HepG2 (cell line): ENCODE measurements at regions not wholly inside any gene's neighbourhood (a gene's known extent, or its start where the extent isn't known, plus 50 kb on each side); places are given as distances from the start of the nearest gene placed in this dataset.
A peak's percentile ranks its signal among the peaks of the same experiment; 100 is the strongest.

ENCODE experiments used
- GTF2F1 ChIP-seq: fragments of 150-350 bp; IDR thresholded peaks from 2 replicates; pipeline ENCODE4 v1.6.1; 2014; ENCODE audit warnings: low read length
- POLR2G ChIP-seq: fragments of 200-400 bp; formaldehyde crosslinking; IDR thresholded peaks from 2 replicates; pipeline ENCODE4 v1.6.1; 2018; ENCODE audit warnings: mild to moderate bottlenecking, low read depth, low read length, moderate library complexity
- RBM39 ChIP-seq: fragments of 200-400 bp; formaldehyde crosslinking; IDR thresholded peaks from one replicate; pipeline ENCODE4 v1.6.1; 2018; ENCODE audit warnings: antibody characterized with exemption, mild to moderate bottlenecking, low read depth, low read length; ENCODE audit not compliant: poor library complexity, severe bottlenecking
- ZNF383 ChIP-seq: sonication (generic); formaldehyde crosslinking; IDR thresholded peaks from 2 replicates; pipeline ENCODE4 v1.4.0; 2020; ENCODE audit warnings: missing genetic modification reagents, mild to moderate bottlenecking, borderline replicate concordance
- ZNF746 ChIP-seq: sonication (generic); formaldehyde crosslinking; IDR thresholded peaks from 2 replicates; pipeline ENCODE4 v1.8.0; 2022; ENCODE audit warnings: mild to moderate bottlenecking, missing genetic modification reagents
- TF ChIP-seq, protein P1 (sequence below): sonication (generic); formaldehyde crosslinking; IDR thresholded peaks from 2 replicates; pipeline ENCODE4 v1.4.0; 2020; ENCODE audit warnings: low read depth, mild to moderate bottlenecking, missing genetic modification reagents
- TF ChIP-seq, protein P2 (sequence below): sonication (generic); formaldehyde crosslinking; IDR thresholded peaks from 2 replicates; pipeline ENCODE4 v1.8.0; 2022; ENCODE audit warnings: mild to moderate bottlenecking, missing genetic modification reagents
- TF ChIP-seq, protein P3 (sequence below): sonication (generic); formaldehyde crosslinking; IDR thresholded peaks from 2 replicates; pipeline ENCODE4 v1.5.0; 2020; ENCODE audit warnings: missing genetic modification reagents
- TF ChIP-seq, protein P4 (sequence below), 2 experiments: fragments of 450-650 bp in 1 of 2; sonication (generic) in 1 of 2; formaldehyde crosslinking in 1 of 2; IDR thresholded peaks; 2 replicates each; pipeline versions ENCODE4 v1.6.1 to v1.8.0; 2016 to 2022; ENCODE audit warnings: antibody characterized with exemption in 1 of 2, mild to moderate bottlenecking in 1 of 2, missing genetic modification reagents in 1 of 2
- TF ChIP-seq, protein P5 (sequence below): sonication (generic); formaldehyde crosslinking; IDR thresholded peaks from 2 replicates; pipeline ENCODE4 v1.4.0; 2020; ENCODE audit warnings: missing genetic modification reagents, low read depth, mild to moderate bottlenecking, borderline replicate concordance

DNA sequence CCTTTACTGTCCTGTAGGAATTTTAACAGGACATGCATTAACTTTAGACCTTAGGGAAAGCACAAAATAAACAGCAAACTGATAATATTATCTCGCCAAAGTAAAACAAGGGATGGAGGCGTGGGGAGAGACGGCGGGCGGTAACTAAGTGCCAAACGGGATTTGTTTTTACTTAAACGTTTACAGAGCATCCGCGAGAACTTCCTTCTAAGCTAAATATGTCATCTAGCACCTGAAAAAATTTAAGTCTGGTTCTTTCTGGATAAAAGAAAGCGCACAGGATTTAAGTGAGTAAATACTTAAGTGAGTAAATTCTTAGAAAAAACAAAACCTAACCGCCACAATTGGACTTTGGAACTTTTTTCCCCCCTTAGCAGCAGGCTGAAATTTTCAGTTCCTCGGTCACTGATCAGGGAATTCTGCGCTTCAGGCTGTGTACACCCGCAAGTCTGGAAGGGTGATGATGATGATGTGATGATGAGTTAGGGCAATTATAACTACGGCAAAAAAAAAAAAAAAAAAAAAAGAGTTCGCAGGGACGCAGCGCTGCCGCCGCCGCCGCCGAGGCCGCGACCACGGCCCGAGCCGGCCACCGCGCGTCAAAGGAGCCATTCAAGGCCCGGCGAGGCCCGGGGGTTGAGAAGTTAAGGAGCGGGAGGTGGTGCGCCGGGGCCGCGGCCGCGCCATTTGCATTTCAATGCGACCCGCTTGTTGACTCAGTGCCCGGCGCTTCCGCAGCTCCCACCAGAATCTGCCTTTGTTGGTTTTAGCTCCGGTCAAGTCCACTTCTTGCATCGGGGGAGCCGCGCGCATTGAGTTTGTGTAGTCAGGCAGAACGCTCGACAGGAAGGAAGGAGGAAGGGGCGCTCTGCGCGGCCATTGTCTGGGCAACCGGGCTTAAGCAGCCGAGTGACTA, 108.8 kb downstream of the SPRY1 start (continued):
- TF ChIP-seq, protein P1, sequence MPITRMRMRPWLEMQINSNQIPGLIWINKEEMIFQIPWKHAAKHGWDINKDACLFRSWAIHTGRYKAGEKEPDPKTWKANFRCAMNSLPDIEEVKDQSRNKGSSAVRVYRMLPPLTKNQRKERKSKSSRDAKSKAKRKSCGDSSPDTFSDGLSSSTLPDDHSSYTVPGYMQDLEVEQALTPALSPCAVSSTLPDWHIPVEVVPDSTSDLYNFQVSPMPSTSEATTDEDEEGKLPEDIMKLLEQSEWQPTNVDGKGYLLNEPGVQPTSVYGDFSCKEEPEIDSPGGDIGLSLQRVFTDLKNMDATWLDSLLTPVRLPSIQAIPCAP = no peak
- TF ChIP-seq, protein P2, sequence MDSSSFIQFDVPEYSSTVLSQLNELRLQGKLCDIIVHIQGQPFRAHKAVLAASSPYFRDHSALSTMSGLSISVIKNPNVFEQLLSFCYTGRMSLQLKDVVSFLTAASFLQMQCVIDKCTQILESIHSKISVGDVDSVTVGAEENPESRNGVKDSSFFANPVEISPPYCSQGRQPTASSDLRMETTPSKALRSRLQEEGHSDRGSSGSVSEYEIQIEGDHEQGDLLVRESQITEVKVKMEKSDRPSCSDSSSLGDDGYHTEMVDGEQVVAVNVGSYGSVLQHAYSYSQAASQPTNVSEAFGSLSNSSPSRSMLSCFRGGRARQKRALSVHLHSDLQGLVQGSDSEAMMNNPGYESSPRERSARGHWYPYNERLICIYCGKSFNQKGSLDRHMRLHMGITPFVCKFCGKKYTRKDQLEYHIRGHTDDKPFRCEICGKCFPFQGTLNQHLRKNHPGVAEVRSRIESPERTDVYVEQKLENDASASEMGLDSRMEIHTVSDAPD (CRISPR knock-in tag) = peak; percentile 95
- TF ChIP-seq RBM39 = peak; percentile 91
- TF ChIP-seq, protein P3, sequence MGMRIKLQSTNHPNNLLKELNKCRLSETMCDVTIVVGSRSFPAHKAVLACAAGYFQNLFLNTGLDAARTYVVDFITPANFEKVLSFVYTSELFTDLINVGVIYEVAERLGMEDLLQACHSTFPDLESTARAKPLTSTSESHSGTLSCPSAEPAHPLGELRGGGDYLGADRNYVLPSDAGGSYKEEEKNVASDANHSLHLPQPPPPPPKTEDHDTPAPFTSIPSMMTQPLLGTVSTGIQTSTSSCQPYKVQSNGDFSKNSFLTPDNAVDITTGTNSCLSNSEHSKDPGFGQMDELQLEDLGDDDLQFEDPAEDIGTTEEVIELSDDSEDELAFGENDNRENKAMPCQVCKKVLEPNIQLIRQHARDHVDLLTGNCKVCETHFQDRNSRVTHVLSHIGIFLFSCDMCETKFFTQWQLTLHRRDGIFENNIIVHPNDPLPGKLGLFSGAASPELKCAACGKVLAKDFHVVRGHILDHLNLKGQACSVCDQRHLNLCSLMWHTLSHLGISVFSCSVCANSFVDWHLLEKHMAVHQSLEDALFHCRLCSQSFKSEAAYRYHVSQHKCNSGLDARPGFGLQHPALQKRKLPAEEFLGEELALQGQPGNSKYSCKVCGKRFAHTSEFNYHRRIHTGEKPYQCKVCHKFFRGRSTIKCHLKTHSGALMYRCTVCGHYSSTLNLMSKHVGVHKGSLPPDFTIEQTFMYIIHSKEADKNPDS (CRISPR knock-in tag) = no peak
- peak; percentile 83 for TF ChIP-seq POLR2G
- TF ChIP-seq, protein P4, sequence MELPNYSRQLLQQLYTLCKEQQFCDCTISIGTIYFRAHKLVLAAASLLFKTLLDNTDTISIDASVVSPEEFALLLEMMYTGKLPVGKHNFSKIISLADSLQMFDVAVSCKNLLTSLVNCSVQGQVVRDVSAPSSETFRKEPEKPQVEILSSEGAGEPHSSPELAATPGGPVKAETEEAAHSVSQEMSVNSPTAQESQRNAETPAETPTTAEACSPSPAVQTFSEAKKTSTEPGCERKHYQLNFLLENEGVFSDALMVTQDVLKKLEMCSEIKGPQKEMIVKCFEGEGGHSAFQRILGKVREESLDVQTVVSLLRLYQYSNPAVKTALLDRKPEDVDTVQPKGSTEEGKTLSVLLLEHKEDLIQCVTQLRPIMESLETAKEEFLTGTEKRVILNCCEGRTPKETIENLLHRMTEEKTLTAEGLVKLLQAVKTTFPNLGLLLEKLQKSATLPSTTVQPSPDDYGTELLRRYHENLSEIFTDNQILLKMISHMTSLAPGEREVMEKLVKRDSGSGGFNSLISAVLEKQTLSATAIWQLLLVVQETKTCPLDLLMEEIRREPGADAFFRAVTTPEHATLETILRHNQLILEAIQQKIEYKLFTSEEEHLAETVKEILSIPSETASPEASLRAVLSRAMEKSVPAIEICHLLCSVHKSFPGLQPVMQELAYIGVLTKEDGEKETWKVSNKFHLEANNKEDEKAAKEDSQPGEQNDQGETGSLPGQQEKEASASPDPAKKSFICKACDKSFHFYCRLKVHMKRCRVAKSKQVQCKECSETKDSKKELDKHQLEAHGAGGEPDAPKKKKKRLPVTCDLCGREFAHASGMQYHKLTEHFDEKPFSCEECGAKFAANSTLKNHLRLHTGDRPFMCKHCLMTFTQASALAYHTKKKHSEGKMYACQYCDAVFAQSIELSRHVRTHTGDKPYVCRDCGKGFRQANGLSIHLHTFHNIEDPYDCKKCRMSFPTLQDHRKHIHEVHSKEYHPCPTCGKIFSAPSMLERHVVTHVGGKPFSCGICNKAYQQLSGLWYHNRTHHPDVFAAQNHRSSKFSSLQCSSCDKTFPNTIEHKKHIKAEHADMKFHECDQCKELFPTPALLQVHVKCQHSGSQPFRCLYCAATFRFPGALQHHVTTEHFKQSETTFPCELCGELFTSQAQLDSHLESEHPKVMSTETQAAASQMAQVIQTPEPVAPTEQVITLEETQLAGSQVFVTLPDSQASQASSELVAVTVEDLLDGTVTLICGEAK (IDR thresholded peaks at IDR 0.05) = no peak
- TF ChIP-seq, protein P4 (CRISPR knock-in tag; IDR thresholded peaks at IDR 0.05) = peak; percentile 65; the same call in 1 of the 2 replicates
- TF ChIP-seq ZNF746 (CRISPR knock-in tag) = no peak
- TF ChIP-seq ZNF383 = no peak
- no peak; the same call in 1 of the 2 replicates for TF ChIP-seq GTF2F1
- TF ChIP-seq, protein P5, sequence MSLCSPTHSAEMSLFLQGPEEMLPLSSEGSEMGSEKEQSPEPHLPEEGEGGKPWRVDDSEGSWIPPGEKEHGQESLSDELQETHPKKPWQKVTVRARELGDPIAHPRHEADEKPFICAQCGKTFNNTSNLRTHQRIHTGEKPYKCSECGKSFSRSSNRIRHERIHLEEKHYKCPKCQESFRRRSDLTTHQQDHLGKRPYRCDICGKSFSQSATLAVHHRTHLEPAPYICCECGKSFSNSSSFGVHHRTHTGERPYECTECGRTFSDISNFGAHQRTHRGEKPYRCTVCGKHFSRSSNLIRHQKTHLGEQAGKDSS (CRISPR knock-in tag) = peak; percentile 61; the same call in 1 of the 2 replicates
